Hepatocyte (in vitro differentiated cells): ENCODE measurements at regions not wholly inside any gene's neighbourhood (a gene's known extent, or its start where the extent isn't known, plus 50 kb on each side); places are given as distances from the start of the nearest gene placed in this dataset.

Experiments used
- EZH2phosphoT487 ChIP-seq: fragments of 200-600 bp; sonication (generic); IDR thresholded peaks from one replicate; pipeline ENCODE4 v1.6.1; 2018; ENCODE audit warnings: antibody characterized with exemption, mild to moderate bottlenecking, low read depth, moderate library complexity; ENCODE audit not compliant: unreplicated experiment, severe bottlenecking
- TF ChIP-seq, protein P1 (sequence below): fragments of 200-600 bp; sonication (generic); IDR thresholded peaks from 2 replicates; pipeline ENCODE4 v1.5.1; 2016; ENCODE audit warnings: antibody characterized with exemption, mild to moderate bottlenecking; ENCODE audit not compliant: poor library complexity

GRCh38 chr3:75078290-75078689 lies 463.8 kb upstream of the CNTN3 start:
- TF ChIP-seq, protein P1, sequence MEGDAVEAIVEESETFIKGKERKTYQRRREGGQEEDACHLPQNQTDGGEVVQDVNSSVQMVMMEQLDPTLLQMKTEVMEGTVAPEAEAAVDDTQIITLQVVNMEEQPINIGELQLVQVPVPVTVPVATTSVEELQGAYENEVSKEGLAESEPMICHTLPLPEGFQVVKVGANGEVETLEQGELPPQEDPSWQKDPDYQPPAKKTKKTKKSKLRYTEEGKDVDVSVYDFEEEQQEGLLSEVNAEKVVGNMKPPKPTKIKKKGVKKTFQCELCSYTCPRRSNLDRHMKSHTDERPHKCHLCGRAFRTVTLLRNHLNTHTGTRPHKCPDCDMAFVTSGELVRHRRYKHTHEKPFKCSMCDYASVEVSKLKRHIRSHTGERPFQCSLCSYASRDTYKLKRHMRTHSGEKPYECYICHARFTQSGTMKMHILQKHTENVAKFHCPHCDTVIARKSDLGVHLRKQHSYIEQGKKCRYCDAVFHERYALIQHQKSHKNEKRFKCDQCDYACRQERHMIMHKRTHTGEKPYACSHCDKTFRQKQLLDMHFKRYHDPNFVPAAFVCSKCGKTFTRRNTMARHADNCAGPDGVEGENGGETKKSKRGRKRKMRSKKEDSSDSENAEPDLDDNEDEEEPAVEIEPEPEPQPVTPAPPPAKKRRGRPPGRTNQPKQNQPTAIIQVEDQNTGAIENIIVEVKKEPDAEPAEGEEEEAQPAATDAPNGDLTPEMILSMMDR, result no peak
- TF ChIP-seq EZH2phosphoT487, result no peak
